B cell (primary cell): ENCODE measurements at regions not wholly inside any gene's neighbourhood (a gene's known extent, or its start where the extent isn't known, plus 50 kb on each side); places are given as distances from the start of the nearest gene placed in this dataset.

Experiments used
- ATAC-seq: fragments of 200-7000 bp; cut with Tn5 transposase; one replicate; pipeline ENCODE4 v1.10.0; 2021; ENCODE audit warnings: low read depth, mild to moderate bottlenecking, moderate number of reproducible peaks, moderate library complexity
- CTCF ChIA-PET: fragments of 350-600 bp; sonication (Branson Sonifier 250); formaldehyde crosslinking; loops from one replicate; lab custom pipeline; 2021; ENCODE audit warnings: antibody characterized with exemption, inconsistent platforms; lab: Charles Lee
- POLR2A ChIA-PET: fragments of 350-600 bp; sonication (Branson Sonifier 250); formaldehyde crosslinking; loops from one replicate; lab custom pipeline; 2021; ENCODE audit warnings: antibody characterized with exemption; lab: Charles Lee
- DNase-seq: peaks from one replicate; pipeline ENCODE4 v3.0.0; 2013
- H2AFZ ChIP-seq: 2 replicates; pipeline ENCODE4 v1.6.1; 2012; ENCODE audit warnings: mild to moderate bottlenecking, low read depth, low read length; ENCODE audit not compliant: insufficient read depth, poor library complexity, severe bottlenecking
- H3K27ac ChIP-seq, 2 donors: 1 replicate in 1 of 2; 2 replicates in 1 of 2; pipeline ENCODE4 v1.5.1; 2012 to 2013; ENCODE audit warnings: low read length in 2 of 2, mild to moderate bottlenecking in 2 of 2, moderate library complexity in 1 of 2
- H3K27me3 ChIP-seq, 4 experiments: fragments of 200-600 bp in 1 of 4; sonication (generic) in 1 of 4; replicated peaks in 1 of 4; 1 replicate in 2 of 4; 2 replicates in 2 of 4; pipeline versions ENCODE4 v1.6.1 to v1.7.0; 2013 to 2016; ENCODE audit warnings: low read length in 3 of 4, mild to moderate bottlenecking in 2 of 4, mixed read lengths in 1 of 4, moderate library complexity in 1 of 4; ENCODE audit not compliant: insufficient read depth in 4 of 4, control insufficient read depth in 3 of 4; ENCODE audit errors: control extremely low read depth in 1 of 4
- H3K36me3 ChIP-seq, 2 experiments: replicated peaks in 1 of 2; 1 replicate in 1 of 2; 2 replicates in 1 of 2; pipeline versions ENCODE4 v1.6.1 to v1.7.1; 2013; ENCODE audit warnings: low read length in 1 of 2; ENCODE audit not compliant: insufficient read depth in 2 of 2, control insufficient read depth in 1 of 2; ENCODE audit errors: control extremely low read depth in 1 of 2, extremely low read depth in 1 of 2
- H3K4me1 ChIP-seq, 2 donors: fragments of 200-600 bp in 1 of 2; sonication (generic) in 1 of 2; 1 replicate in 1 of 2; 2 replicates in 1 of 2; pipeline versions ENCODE4 v1.5.1 to v1.6.1; 2013 to 2017; ENCODE audit warnings: low read length in 2 of 2; ENCODE audit not compliant: control insufficient read depth in 2 of 2, insufficient read depth in 2 of 2
- H3K4me2 ChIP-seq: replicated peaks from 2 replicates; pipeline ENCODE3; 2012; ENCODE audit warnings: mild to moderate bottlenecking, low read depth, low read length; ENCODE audit not compliant: poor library complexity, severe bottlenecking
- H3K4me3 ChIP-seq, 5 experiments: fragments of 200-600 bp in 1 of 5; sonication (generic) in 1 of 5; 1 replicate in 3 of 5; 2 replicates in 2 of 5; pipeline versions ENCODE4 v1.5.1 to v1.7.0; 2011 to 2016; ENCODE audit warnings: low read length in 4 of 5, mild to moderate bottlenecking in 4 of 5, low read depth in 2 of 5, control low read depth in 1 of 5, moderate library complexity in 1 of 5; ENCODE audit not compliant: insufficient read depth in 1 of 5; ENCODE audit errors: control extremely low read depth in 1 of 5, extremely low read depth in 1 of 5
- H3K79me2 ChIP-seq: fragments of 200-600 bp; sonication (generic); one replicate; pipeline ENCODE4 v1.6.0; 2016; ENCODE audit warnings: low read length; ENCODE audit not compliant: control insufficient read depth, insufficient read depth
- H3K9ac ChIP-seq: fragments of 200-600 bp; sonication (generic); 2 replicates; pipeline ENCODE4 v1.6.1; 2017; ENCODE audit warnings: mild to moderate bottlenecking, low read length, moderate library complexity
- H3K9me3 ChIP-seq, 3 donors: one replicate each; pipeline versions ENCODE4 v1.6.1 to v1.7.1; 2013; ENCODE audit warnings: low read length in 2 of 3; ENCODE audit not compliant: control insufficient read depth in 2 of 3, insufficient read depth in 1 of 3; ENCODE audit errors: control extremely low read depth in 1 of 3
- H4K20me1 ChIP-seq: 2 replicates; pipeline ENCODE4 v1.6.0; 2012; ENCODE audit warnings: mild to moderate bottlenecking, low read length; ENCODE audit not compliant: insufficient read depth, control insufficient read depth, poor library complexity, severe bottlenecking
- H3K27ac Mint-ChIP-seq: one replicate; pipeline ENCODE4 v1.8.0; 2021; ENCODE audit warnings: mixed read lengths
- H3K27me3 Mint-ChIP-seq: one replicate; pipeline ENCODE4 v1.8.0; 2021; ENCODE audit warnings: mixed read lengths
- H3K4me1 Mint-ChIP-seq: one replicate; pipeline ENCODE4 v1.8.0; 2021; ENCODE audit warnings: mixed read lengths
- H3K4me3 Mint-ChIP-seq: one replicate; pipeline ENCODE4 v1.8.0; 2021; ENCODE audit warnings: mixed read lengths
- H3K9me3 Mint-ChIP-seq: one replicate; pipeline ENCODE4 v1.8.0; 2022; ENCODE audit warnings: mixed read lengths; ENCODE audit not compliant: insufficient read depth
- EZH2 ChIP-seq: IDR thresholded peaks from 2 replicates; pipeline ENCODE4 v1.6.1; 2012; ENCODE audit warnings: borderline replicate concordance, low read depth, mild to moderate bottlenecking, moderate library complexity, low read length; ENCODE audit not compliant: insufficient read depth, poor library complexity, severe bottlenecking
- WGBS: methylation state at CpG from one replicate; pipeline ENCODE4 v1.1.5; 2013; ENCODE audit warnings: missing lambda C conversion rate; ENCODE audit not compliant: insufficient coverage; 5-methylcytosine and 5-hydroxymethylcytosine counted together
- intact Hi-C: fragments of 100-400 bp; cut with micrococcal nuclease; formaldehyde crosslinking; loops from one replicate; pipeline ENCODE4 v1.10.0; 2022
- TF ChIP-seq, protein P1 (sequence below): fragments of 200-600 bp; IDR thresholded peaks from one replicate; pipeline ENCODE4 v1.8.0; 2022; ENCODE audit warnings: antibody characterized with exemption, mild to moderate bottlenecking

DNA sequence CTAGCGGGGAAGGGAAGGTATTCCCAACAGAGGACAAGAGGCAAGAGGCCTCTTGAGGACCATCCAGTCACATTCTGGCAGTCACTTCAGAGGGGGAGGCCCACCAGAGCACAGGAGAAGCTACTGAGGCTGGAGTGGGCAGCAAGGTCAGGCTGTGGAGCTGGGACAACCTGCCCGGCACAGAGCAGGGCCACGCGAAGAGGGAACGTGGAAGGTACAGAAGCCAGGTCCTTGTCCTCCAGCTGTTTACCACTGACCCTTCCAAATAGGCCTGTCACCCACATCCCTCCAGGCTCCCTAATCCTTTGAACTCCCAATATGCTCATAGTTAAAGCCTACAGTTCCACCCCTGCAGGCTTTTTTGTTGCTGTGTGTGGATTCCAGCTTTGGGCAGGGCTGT lies 76.9 kb downstream of the IGLL1 start:
- Mint-ChIP-seq H3K27me3 (peaks cover 26% of the 10 kb centered on the region), H3K4me3 (no peak overlapping the region), H3K27ac (no peak overlapping the region), H3K9me3 (no peaks in the 10 kb centered on the region), H3K4me1 (peaks cover 14% of the 10 kb centered on the region)
- CTCF ChIA-PET: no interaction called here
- ATAC-seq: no peak
- WGBS: 98% methylated on average over 5 of the region's 5 CpGs
- Histone ChIP-seq H3K4me1 (peaks cover 6 to 13% of the 10 kb centered on the region in 2 donors), H4K20me1 (no peaks in the 10 kb centered on the region), H3K9me3 (no peaks in the 10 kb centered on the region), H3K27me3 (no peaks in the 10 kb centered on the region), H3K27ac (no peak overlapping the region), H3K4me3 (no peak overlapping the region), H3K9ac (no peak overlapping the region), H3K79me2 (no peaks in the 10 kb centered on the region), H2AFZ (no peak overlapping the region), H3K4me2 (no peak overlapping the region), H3K36me3 (no peaks in the 10 kb centered on the region)
- intact Hi-C loops: no loop called here
- no peak for DNase-seq
- POLR2A ChIA-PET: no interaction called here
- TF ChIP-seq, protein P1, sequence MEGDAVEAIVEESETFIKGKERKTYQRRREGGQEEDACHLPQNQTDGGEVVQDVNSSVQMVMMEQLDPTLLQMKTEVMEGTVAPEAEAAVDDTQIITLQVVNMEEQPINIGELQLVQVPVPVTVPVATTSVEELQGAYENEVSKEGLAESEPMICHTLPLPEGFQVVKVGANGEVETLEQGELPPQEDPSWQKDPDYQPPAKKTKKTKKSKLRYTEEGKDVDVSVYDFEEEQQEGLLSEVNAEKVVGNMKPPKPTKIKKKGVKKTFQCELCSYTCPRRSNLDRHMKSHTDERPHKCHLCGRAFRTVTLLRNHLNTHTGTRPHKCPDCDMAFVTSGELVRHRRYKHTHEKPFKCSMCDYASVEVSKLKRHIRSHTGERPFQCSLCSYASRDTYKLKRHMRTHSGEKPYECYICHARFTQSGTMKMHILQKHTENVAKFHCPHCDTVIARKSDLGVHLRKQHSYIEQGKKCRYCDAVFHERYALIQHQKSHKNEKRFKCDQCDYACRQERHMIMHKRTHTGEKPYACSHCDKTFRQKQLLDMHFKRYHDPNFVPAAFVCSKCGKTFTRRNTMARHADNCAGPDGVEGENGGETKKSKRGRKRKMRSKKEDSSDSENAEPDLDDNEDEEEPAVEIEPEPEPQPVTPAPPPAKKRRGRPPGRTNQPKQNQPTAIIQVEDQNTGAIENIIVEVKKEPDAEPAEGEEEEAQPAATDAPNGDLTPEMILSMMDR: no peak
- TF ChIP-seq EZH2: no peak

DNA sequence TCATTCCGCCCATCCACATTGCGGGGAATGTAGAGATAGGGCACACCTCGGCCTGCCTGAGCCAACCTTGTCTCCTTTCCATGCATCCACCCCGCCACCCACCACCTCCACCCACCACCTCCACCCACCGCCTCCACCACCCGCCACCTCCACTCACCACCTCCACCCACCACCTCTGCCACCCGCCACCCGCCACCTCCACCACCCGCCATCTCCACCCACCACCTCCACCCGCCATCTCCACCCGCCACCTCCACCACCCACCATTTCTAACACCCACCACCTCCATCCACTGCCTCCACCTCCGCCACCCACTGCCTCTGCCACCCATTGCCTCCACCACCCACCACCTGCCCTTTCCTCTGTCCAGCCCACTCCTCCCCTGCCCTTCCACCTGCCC lies 78.4 kb downstream of the IGLL1 start:
- H3K27ac ChIP-seq: no peak overlapping the region
- no peak overlapping the region for H3K4me3 Mint-ChIP-seq
- no peak for TF ChIP-seq EZH2
- TF ChIP-seq, protein P1: no peak
- ChIA-PET CTCF (no interaction called here), POLR2A (no interaction called here)
- no peak overlapping the region for H3K27ac Mint-ChIP-seq
- H3K4me3 ChIP-seq: no peak overlapping the region
- no peaks in the 10 kb centered on the region for H3K79me2 ChIP-seq
- intact Hi-C loops: no loop called here
- peaks cover 14% of the 10 kb centered on the region for H3K4me1 Mint-ChIP-seq
- H3K9ac ChIP-seq: no peak overlapping the region
- WGBS: 93% methylated on average over 4 of the region's 12 CpGs
- peaks cover 6 to 13% of the 10 kb centered on the region in 2 donors for H3K4me1 ChIP-seq
- no peak for ATAC-seq
- no peak overlapping the region for H3K4me2 ChIP-seq
- no peaks in the 10 kb centered on the region for H3K9me3 Mint-ChIP-seq
- peaks cover 0 to 3% (median 0%) of the 10 kb centered on the region in 3 donors for H3K9me3 ChIP-seq
- H4K20me1 ChIP-seq: no peaks in the 10 kb centered on the region
- H3K27me3 ChIP-seq: peaks cover 0 to 5% (median 0%) of the 10 kb centered on the region in 4 experiments
- peaks cover 24% of the 10 kb centered on the region for H3K27me3 Mint-ChIP-seq
- H2AFZ ChIP-seq: no peak overlapping the region
- no peak for DNase-seq
- H3K36me3 ChIP-seq: no peaks in the 10 kb centered on the region
